ENCODE measurements at regions not wholly inside any gene's neighbourhood (a gene's known extent, or its start where the extent isn't known, plus 50 kb on each side); places are given as distances from the start of the nearest gene placed in this dataset.

GRCh38 chr20:24763386-24764026, 185.6 kb upstream of the CST7 start:
- no peak for DNase-seq

- no peak for DNase-seq
Observed at GRCh38 chr20:24764027-24764793, 184.9 kb upstream of the CST7 start.

- no peak for DNase-seq
Observed at GRCh38 chr20:24764794-24765202, 184.3 kb upstream of the CST7 start.

GRCh38 chr20:24765316-24766142, 183.5 kb upstream of the CST7 start:
- no peak for DNase-seq

- no peak for DNase-seq
Observed at GRCh38 chr20:24766143-24766527, 182.9 kb upstream of the CST7 start.

GRCh38 chr20:24766826-24767622, 182.0 kb upstream of the CST7 start:
- DNase-seq, result no peak

- no peak for DNase-seq
Observed at GRCh38 chr20:24767623-24768100, 181.4 kb upstream of the CST7 start.

- no peak for DNase-seq
Observed at GRCh38 chr20:24768201-24768636, 180.8 kb upstream of the CST7 start.

- DNase-seq, result no peak
Observed at GRCh38 chr20:24768713-24769601, 180.1 kb upstream of the CST7 start.

GRCh38 chr20:24769878-24770627, 179.0 kb upstream of the CST7 start:
- DNase-seq, result no peak

GRCh38 chr20:24770628-24771541, 178.2 kb upstream of the CST7 start:
- no peak for DNase-seq

GRCh38 chr20:24771542-24772061, 177.5 kb upstream of the CST7 start:
- no peak for DNase-seq

GRCh38 chr20:24772667-24773066, 176.4 kb upstream of the CST7 start:
- DNase-seq, result no peak

- DNase-seq, result no peak
Observed at GRCh38 chr20:24773168-24773567, 175.9 kb upstream of the CST7 start.

- peak; percentile 53 for DNase-seq
Observed at GRCh38 chr20:24773751-24774201, 175.3 kb upstream of the CST7 start.

GRCh38 chr20:24775966-24776365, 173.1 kb upstream of the CST7 start:
- no peak for DNase-seq

- no peak for DNase-seq
Observed at GRCh38 chr20:24776755-24777271, 172.3 kb upstream of the CST7 start.

GRCh38 chr20:24777746-24778145, 171.3 kb upstream of the CST7 start:
- DNase-seq, result no peak

- DNase-seq, result no peak
Observed at GRCh38 chr20:24778585-24779031, 170.5 kb upstream of the CST7 start.

Data from MV-4-11 (cell line).